PC-9 (cell line): ENCODE measurements at regions not wholly inside any gene's neighbourhood (a gene's known extent, or its start where the extent isn't known, plus 50 kb on each side); places are given as distances from the start of the nearest gene placed in this dataset.

Experiments
- BruUV-seq: library from RNA; stranded (reverse); fragments of 400-500 nt; replicated peaks from 2 replicates; lab custom pipeline; 2021; lab: Mats Ljungman, UMichigan
- CTCF ChIA-PET: fragments of 300-600 bp; sonication (Branson Sonifier 250); formaldehyde crosslinking; loops from one replicate; lab custom pipeline; 2022; ENCODE audit warnings: antibody characterized with exemption; lab: Charles Lee
- POLR2A ChIA-PET: fragments of 300-600 bp; sonication (Branson Sonifier 250); formaldehyde crosslinking; loops from one replicate; lab custom pipeline; 2022; ENCODE audit warnings: antibody characterized with exemption; ENCODE audit not compliant: unreplicated experiment; lab: Charles Lee
- DNase-seq, 2 experiments: peaks; one replicate each; pipeline versions ENCODE4 v3.0.0 to v3.0.0-alpha.2; 2015 to 2022; ENCODE audit warnings: mixed read lengths in 1 of 2
- H2AFZ ChIP-seq: fragments of 200-600 bp; sonication (generic); 2 replicates; pipeline ENCODE4 v1.8.1; 2017; ENCODE audit warnings: antibody characterized with exemption
- H3F3A ChIP-seq: fragments of 200-600 bp; sonication (generic); 2 replicates; pipeline ENCODE4 v1.8.1; 2017; ENCODE audit warnings: antibody characterized with exemption, mild to moderate bottlenecking, low read depth; ENCODE audit not compliant: insufficient read depth
- H3K27ac ChIP-seq: fragments of 200-600 bp; sonication (generic); 2 replicates; pipeline ENCODE4 v1.6.1; 2016; ENCODE audit warnings: mixed run types
- H3K27me3 ChIP-seq: fragments of 200-600 bp; sonication (generic); 2 replicates; pipeline ENCODE4 v1.6.1; 2016; ENCODE audit warnings: low read depth, mixed run types; ENCODE audit not compliant: insufficient read depth
- H3K36me3 ChIP-seq: fragments of 200-600 bp; sonication (generic); 2 replicates; pipeline ENCODE4 v1.6.1; 2016; ENCODE audit warnings: low read depth, mixed run types
- H3K4me1 ChIP-seq: fragments of 200-600 bp; sonication (generic); replicated peaks from 2 replicates; pipeline ENCODE4 v1.6.1; 2016; ENCODE audit warnings: mixed run types; ENCODE audit not compliant: insufficient read depth
- H3K4me2 ChIP-seq: fragments of 200-600 bp; sonication (generic); 2 replicates; pipeline ENCODE4 v1.6.1; 2017; ENCODE audit warnings: mixed run types
- H3K4me3 ChIP-seq: fragments of 200-600 bp; sonication (generic); 2 replicates; pipeline ENCODE4 v1.6.1; 2016; ENCODE audit warnings: mixed run types
- H3K79me2 ChIP-seq: fragments of 200-600 bp; sonication (generic); 2 replicates; pipeline ENCODE4 v1.6.1; 2017; ENCODE audit warnings: low read depth, mixed run types
- H3K9me2 ChIP-seq: fragments of 200-600 bp; sonication (generic); 2 replicates; pipeline ENCODE4 v1.8.1; 2017; ENCODE audit warnings: mild to moderate bottlenecking; ENCODE audit not compliant: insufficient read depth
- H3K9me3 ChIP-seq: fragments of 200-600 bp; sonication (generic); 2 replicates; pipeline ENCODE4 v1.8.1; 2016; ENCODE audit warnings: low read depth; ENCODE audit not compliant: insufficient read depth
- H4K20me1 ChIP-seq: fragments of 200-600 bp; sonication (generic); 2 replicates; pipeline ENCODE4 v1.8.1; 2017; ENCODE audit not compliant: insufficient read depth
- CTCF ChIP-seq: fragments of 200-600 bp; sonication (generic); conservative IDR thresholded peaks from 2 replicates; pipeline ENCODE4 v1.6.1; 2017; ENCODE audit warnings: mixed run types, antibody characterized with exemption, mild to moderate bottlenecking, moderate library complexity
- EZH2 ChIP-seq: fragments of 200-600 bp; sonication (generic); IDR thresholded peaks from 2 replicates; pipeline ENCODE4 v1.8.0; 2017; ENCODE audit warnings: antibody characterized with exemption, low read depth
- intact Hi-C: fragments of 100-400 bp; cut with micrococcal nuclease; formaldehyde crosslinking; loops from one replicate; pipeline ENCODE4 v1.10.0; 2022; ENCODE audit not compliant: unreplicated experiment

- no TSS peak for BruUV-seq
- CTCF ChIA-PET: no interaction called here
- no peaks in the 10 kb centered on the region for H3K79me2 ChIP-seq
Observed at GRCh38 chr6:95274686-95275235, 302.6 kb upstream of the MANEA start.

GRCh38 chr6:95279616-95280015 is 297.7 kb upstream of the MANEA start:
- Histone ChIP-seq H3K27ac (no peak overlapping the region), H3K27me3 (no peaks in the 10 kb centered on the region), H3K4me3 (no peak overlapping the region), H3K4me2 (no peak overlapping the region), H3K9me3 (no peaks in the 10 kb centered on the region), H2AFZ (no peak overlapping the region), H3K36me3 (no peaks in the 10 kb centered on the region), H3K79me2 (no peaks in the 10 kb centered on the region), H3F3A (no peaks in the 10 kb centered on the region), H3K4me1 (no peaks in the 10 kb centered on the region), H4K20me1 (no peaks in the 10 kb centered on the region), H3K9me2 (no peaks in the 10 kb centered on the region)
- intact Hi-C loops: loop anchor here (5.0 kb wide), 1 partner anchor 642 kb away; no protein-coding TSS in a partner anchor
- DNase-seq: no peak
- BruUV-seq: no TSS peak
- ChIA-PET POLR2A (no interaction called here), CTCF (no interaction called here)
- TF ChIP-seq CTCF (no peak), EZH2 (no peak)

More at GRCh38 chr6:95274686-95275235, 302.6 kb upstream of the MANEA start:
- POLR2A ChIA-PET: no interaction called here
- TF ChIP-seq CTCF: no peak
- no peak for TF ChIP-seq EZH2
- Histone ChIP-seq H3K9me2 (no peaks in the 10 kb centered on the region), H3K4me3 (no peak overlapping the region), H3K27ac (no peak overlapping the region), H4K20me1 (no peaks in the 10 kb centered on the region), H3K36me3 (no peaks in the 10 kb centered on the region), H3K4me1 (no peaks in the 10 kb centered on the region), H3K27me3 (no peaks in the 10 kb centered on the region), H2AFZ (no peak overlapping the region), H3K4me2 (no peak overlapping the region), H3F3A (no peaks in the 10 kb centered on the region), H3K9me3 (no peaks in the 10 kb centered on the region)
- intact Hi-C loops: no loop called here
- no peak for DNase-seq

GRCh38 chr6:95280686-95281273 is 296.6 kb upstream of the MANEA start:
- Histone ChIP-seq H3K27ac (no peak overlapping the region), H3K4me1 (no peaks in the 10 kb centered on the region), H3K4me2 (no peak overlapping the region), H3K36me3 (no peaks in the 10 kb centered on the region), H3K27me3 (no peaks in the 10 kb centered on the region), H3K9me3 (no peaks in the 10 kb centered on the region), H4K20me1 (no peaks in the 10 kb centered on the region), H3K9me2 (no peaks in the 10 kb centered on the region), H3K4me3 (no peak overlapping the region), H2AFZ (no peak overlapping the region), H3K79me2 (no peaks in the 10 kb centered on the region), H3F3A (no peaks in the 10 kb centered on the region)
- intact Hi-C loops: loop anchor here (5.0 kb wide), 1 partner anchor 643 kb away; no protein-coding TSS in a partner anchor
- TF ChIP-seq EZH2: no peak
- TF ChIP-seq CTCF: peak; percentile 75
- ChIA-PET POLR2A (interaction anchor here (0.6 kb wide), 1 partner anchor 120 kb away, joined by 5 read pairs; no protein-coding TSS in a partner anchor), CTCF (no interaction called here)
- no TSS peak for BruUV-seq
- DNase-seq: peak in 1 of 2 experiments; percentile 37
